DOHH2 (cell line): ENCODE measurements at regions not wholly inside any gene's neighbourhood (a gene's known extent, or its start where the extent isn't known, plus 50 kb on each side); places are given as distances from the start of the nearest gene placed in this dataset.

Experiments used
- CTCF ChIP-seq: fragments of 200-600 bp; sonication (generic); IDR thresholded peaks from one replicate; pipeline ENCODE4 v1.5.1; 2014; ENCODE audit warnings: antibody characterized with exemption, mild to moderate bottlenecking, low read depth, low read length; ENCODE audit not compliant: poor library complexity, severe bottlenecking
- EZH2phosphoT487 ChIP-seq: fragments of 200-600 bp; sonication (generic); IDR thresholded peaks from 2 replicates; pipeline ENCODE4 v1.6.1; 2017; ENCODE audit warnings: borderline replicate concordance, mild to moderate bottlenecking, antibody characterized with exemption, low read length, moderate library complexity, mixed read lengths

- TF ChIP-seq CTCF (no peak), EZH2phosphoT487 (no peak)
Measured at GRCh38 chr11:13891911-13892310, 70.6 kb upstream of the SPON1 start.
